Activated naive CD8-positive, alpha-beta T cell treated with anti-CD3 and anti-CD28 coated beads, Interleukin-2, amount 50 U/mL, for 16 hours (primary cell): ENCODE measurements at regions not wholly inside any gene's neighbourhood (a gene's known extent, or its start where the extent isn't known, plus 50 kb on each side); places are given as distances from the start of the nearest gene placed in this dataset.
"Not testable (repeated sequence)": the region's sequence is repeated elsewhere in the genome, so short reads cannot be mapped to it uniquely, and the experiment has no call there.

Experiments used
- DNase-seq: peaks from one replicate; pipeline ENCODE4 v3.0.0-alpha.2; 2020; ENCODE audit warnings: low read depth, low spot score

GRCh38 chr16:86256995-86257394, 253.3 kb upstream of the FOXF1 start:
- DNase-seq, result no peak

- DNase-seq, result no peak
These were observed 252.8 kb upstream of the FOXF1 start for GRCh38 chr16:86257546-86257945.

- DNase-seq, result no peak
These were observed 251.6 kb upstream of the FOXF1 start for GRCh38 chr16:86258713-86259112.

- DNase-seq, result no peak
These were observed 250.8 kb upstream of the FOXF1 start for GRCh38 chr16:86259499-86259898.

- no peak for DNase-seq
These were observed 248.9 kb upstream of the FOXF1 start for GRCh38 chr16:86261379-86261778.

GRCh38 chr16:86267657-86268056, 242.7 kb upstream of the FOXF1 start:
- not testable (repeated sequence) for DNase-seq

- DNase-seq, result no peak
These were observed 239.6 kb upstream of the FOXF1 start for GRCh38 chr16:86270696-86271095.

- DNase-seq, result no peak
These were observed 237.6 kb upstream of the FOXF1 start for GRCh38 chr16:86272744-86273143.

- no peak for DNase-seq
These were observed 233.1 kb upstream of the FOXF1 start for GRCh38 chr16:86277221-86277620.

- not testable (repeated sequence) for DNase-seq
These were observed 232.5 kb upstream of the FOXF1 start for GRCh38 chr16:86277859-86278258.

- DNase-seq, result no peak
These were observed 228.9 kb upstream of the FOXF1 start for GRCh38 chr16:86281421-86281820.

GRCh38 chr16:86283944-86284343, 226.4 kb upstream of the FOXF1 start:
- no peak for DNase-seq

GRCh38 chr16:86285421-86285820, 224.9 kb upstream of the FOXF1 start:
- no peak for DNase-seq

- DNase-seq, result no peak
These were observed 224.1 kb upstream of the FOXF1 start for GRCh38 chr16:86285938-86286921.

- DNase-seq, result no peak
These were observed 223.2 kb upstream of the FOXF1 start for GRCh38 chr16:86286991-86287663.

- no peak for DNase-seq
These were observed 222.6 kb upstream of the FOXF1 start for GRCh38 chr16:86287664-86288201.

- no peak for DNase-seq
These were observed 221.5 kb upstream of the FOXF1 start for GRCh38 chr16:86288716-86289294.

GRCh38 chr16:86289304-86289703, 221.0 kb upstream of the FOXF1 start:
- DNase-seq, result no peak

- no peak for DNase-seq
These were observed 220.4 kb upstream of the FOXF1 start for GRCh38 chr16:86289907-86290306.

- DNase-seq, result no peak
These were observed 218.8 kb upstream of the FOXF1 start for GRCh38 chr16:86291491-86291890.

- no peak for DNase-seq
These were observed 218.1 kb upstream of the FOXF1 start for GRCh38 chr16:86292171-86292775.

- no peak for DNase-seq
These were observed 217.4 kb upstream of the FOXF1 start for GRCh38 chr16:86292942-86293341.
